Testis (tissue), 2 donors: ENCODE measurements at regions not wholly inside any gene's neighbourhood (a gene's known extent, or its start where the extent isn't known, plus 50 kb on each side); places are given as distances from the start of the nearest gene placed in this dataset.

Experiments
- DNase-seq: peaks from one replicate; pipeline ENCODE4 v3.0.0-alpha.2; 2019
- H3K27ac ChIP-seq, 2 donors: fragments of 200-600 bp; sonication (generic); one replicate each; pipeline ENCODE4 v1.5.1; 2019
- H3K27me3 ChIP-seq: fragments of 200-600 bp; sonication (generic); one replicate; pipeline ENCODE4 v1.5.1; 2019
- H3K36me3 ChIP-seq: fragments of 200-600 bp; sonication (generic); one replicate; pipeline ENCODE4 v1.5.1; 2017; ENCODE audit warnings: low read depth; ENCODE audit errors: missing control alignments
- H3K4me1 ChIP-seq: fragments of 200-600 bp; sonication (generic); one replicate; pipeline ENCODE4 v1.5.1; 2019
- H3K4me3 ChIP-seq, 2 donors: fragments of 200-600 bp; sonication (generic); one replicate each; pipeline ENCODE4 v1.5.1; 2017 to 2019
- H3K9me3 ChIP-seq: fragments of 200-600 bp; sonication (generic); one replicate; pipeline ENCODE4 v1.5.1; 2017
- POLR2A ChIP-seq: fragments of 450-650 bp; IDR thresholded peaks from one replicate; pipeline ENCODE4 v1.6.1; 2017; ENCODE audit warnings: antibody characterized with exemption, mild to moderate bottlenecking, moderate library complexity
- WGBS, 2 donors: methylation state at CpG; one replicate each; pipeline ENCODE4 v1.1.5; 2018; 5-methylcytosine and 5-hydroxymethylcytosine counted together
- intact Hi-C: fragments of 100-400 bp; cut with DNase I; formaldehyde crosslinking; loops from one replicate; pipeline ENCODE4 v1.15.1; 2023; ENCODE audit warnings: low total_unique reads
- TF ChIP-seq, protein P1 (sequence below), 3 experiments: fragments of 450-650 bp in 2 of 3; fragments of 200-600 bp in 1 of 3; sonication (generic) in 1 of 3; IDR thresholded peaks; one replicate each; pipeline ENCODE4 v1.5.1; 2016 to 2019; ENCODE audit warnings: antibody characterized with exemption in 3 of 3, mild to moderate bottlenecking in 2 of 3, moderate library complexity in 1 of 3

- no peaks in the 10 kb centered on the region for H3K4me1 ChIP-seq
- no peaks in the 10 kb centered on the region for H3K9me3 ChIP-seq
- intact Hi-C loops: no loop called here
- no peak for DNase-seq
- TF ChIP-seq, protein P1, sequence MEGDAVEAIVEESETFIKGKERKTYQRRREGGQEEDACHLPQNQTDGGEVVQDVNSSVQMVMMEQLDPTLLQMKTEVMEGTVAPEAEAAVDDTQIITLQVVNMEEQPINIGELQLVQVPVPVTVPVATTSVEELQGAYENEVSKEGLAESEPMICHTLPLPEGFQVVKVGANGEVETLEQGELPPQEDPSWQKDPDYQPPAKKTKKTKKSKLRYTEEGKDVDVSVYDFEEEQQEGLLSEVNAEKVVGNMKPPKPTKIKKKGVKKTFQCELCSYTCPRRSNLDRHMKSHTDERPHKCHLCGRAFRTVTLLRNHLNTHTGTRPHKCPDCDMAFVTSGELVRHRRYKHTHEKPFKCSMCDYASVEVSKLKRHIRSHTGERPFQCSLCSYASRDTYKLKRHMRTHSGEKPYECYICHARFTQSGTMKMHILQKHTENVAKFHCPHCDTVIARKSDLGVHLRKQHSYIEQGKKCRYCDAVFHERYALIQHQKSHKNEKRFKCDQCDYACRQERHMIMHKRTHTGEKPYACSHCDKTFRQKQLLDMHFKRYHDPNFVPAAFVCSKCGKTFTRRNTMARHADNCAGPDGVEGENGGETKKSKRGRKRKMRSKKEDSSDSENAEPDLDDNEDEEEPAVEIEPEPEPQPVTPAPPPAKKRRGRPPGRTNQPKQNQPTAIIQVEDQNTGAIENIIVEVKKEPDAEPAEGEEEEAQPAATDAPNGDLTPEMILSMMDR (IDR thresholded peaks at IDR 0.05): no peak
- TF ChIP-seq POLR2A: no peak
- H3K4me3 ChIP-seq: no peak overlapping the region
- no peaks in the 10 kb centered on the region for H3K27me3 ChIP-seq
- H3K27ac ChIP-seq: no peak overlapping the region
- no peaks in the 10 kb centered on the region for H3K36me3 ChIP-seq
- WGBS, 2 donors: 73 to 82% methylated on average over 2 of the region's 2 CpGs
Measured at GRCh38 chr16:82364690-82365089, 194.7 kb upstream of the MPHOSPH6 start.

- no peaks in the 10 kb centered on the region for H3K9me3 ChIP-seq
- no peaks in the 10 kb centered on the region for H3K36me3 ChIP-seq
- no peak for DNase-seq
- H3K27me3 ChIP-seq: no peaks in the 10 kb centered on the region
- no peaks in the 10 kb centered on the region for H3K4me1 ChIP-seq
- WGBS, 2 donors: 78 to 81% methylated on average over 10 to 11 of the region's 11 CpGs
- no peak overlapping the region for H3K4me3 ChIP-seq
- TF ChIP-seq POLR2A: no peak
- TF ChIP-seq, protein P1 (IDR thresholded peaks at IDR 0.05): no peak
- intact Hi-C loops: no loop called here
- no peak overlapping the region for H3K27ac ChIP-seq
Measured at GRCh38 chr16:82363026-82363816, 193.2 kb upstream of the MPHOSPH6 start.

DNA sequence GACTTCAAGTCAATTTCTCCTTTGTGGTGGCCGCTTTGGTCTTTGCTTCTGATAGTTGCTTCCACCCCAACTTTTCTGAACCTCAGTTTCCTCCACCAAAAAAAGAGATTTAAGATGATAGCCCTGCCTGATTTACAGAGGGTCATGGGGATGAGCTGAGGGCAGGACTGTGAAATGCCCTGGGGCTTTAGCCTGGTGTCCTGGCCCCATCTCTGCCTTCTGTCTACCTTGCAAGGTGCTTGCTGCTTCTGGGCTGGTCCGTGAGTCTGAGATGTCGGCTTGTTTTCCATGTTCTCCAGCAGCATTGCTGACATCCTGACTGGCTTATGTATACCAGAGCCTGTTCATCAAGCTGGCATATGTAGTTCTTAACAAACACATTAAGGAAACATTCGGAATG lies 191.9 kb upstream of the MPHOSPH6 start:
- Histone ChIP-seq H3K36me3 (no peaks in the 10 kb centered on the region), H3K27ac (no peak overlapping the region), H3K27me3 (no peaks in the 10 kb centered on the region), H3K9me3 (no peaks in the 10 kb centered on the region), H3K4me3 (no peak overlapping the region), H3K4me1 (no peaks in the 10 kb centered on the region)
- intact Hi-C loops: no loop called here
- TF ChIP-seq, protein P1 (IDR thresholded peaks at IDR 0.05): no peak
- TF ChIP-seq POLR2A: no peak
- no peak for DNase-seq
- 89 to 91% methylated on average over 4 of the region's 4 CpGs for WGBS, 2 donors

DNA sequence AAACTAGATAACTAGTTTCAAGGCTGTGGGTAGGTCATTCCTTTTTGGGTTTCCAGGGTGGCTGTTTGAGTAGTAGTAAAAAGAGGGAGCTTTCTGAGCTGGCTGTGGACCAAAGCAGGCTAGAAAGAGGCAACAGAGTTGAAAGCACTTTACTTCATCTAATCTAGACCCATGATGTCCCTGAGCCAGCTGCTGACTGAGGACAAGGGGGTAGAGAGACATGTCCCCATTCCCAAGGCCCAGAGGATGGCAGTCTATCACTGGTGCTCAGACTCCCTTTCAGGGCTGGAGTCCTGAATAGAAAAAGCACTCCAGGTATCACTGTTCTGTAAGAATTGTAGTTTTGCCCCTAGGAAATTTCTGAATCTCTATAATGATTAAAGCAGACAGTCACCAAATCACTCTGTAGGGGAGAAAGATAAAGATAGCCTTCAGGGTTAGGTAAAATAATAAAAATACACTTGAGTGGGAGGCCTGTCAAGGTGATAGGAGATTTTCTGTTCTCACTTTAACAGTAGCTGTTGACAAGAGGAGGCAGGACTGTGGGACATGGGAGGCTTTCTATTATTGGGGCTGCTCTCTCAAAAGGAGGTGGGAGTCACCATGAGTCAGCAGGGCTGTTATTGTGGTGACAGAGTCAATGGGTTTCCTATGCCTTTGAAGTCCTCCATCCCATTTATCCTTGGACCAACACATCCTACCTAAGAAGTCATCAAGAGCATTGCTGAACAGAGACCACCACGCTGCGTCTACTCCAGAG lies 190.2 kb upstream of the MPHOSPH6 start:
- Histone ChIP-seq H3K4me3 (no peak overlapping the region), H3K36me3 (no peaks in the 10 kb centered on the region), H3K27me3 (no peaks in the 10 kb centered on the region), H3K27ac (no peak overlapping the region), H3K4me1 (no peaks in the 10 kb centered on the region), H3K9me3 (no peaks in the 10 kb centered on the region)
- TF ChIP-seq POLR2A: no peak
- TF ChIP-seq, protein P1 (IDR thresholded peaks at IDR 0.05): no peak
- intact Hi-C loops: no loop called here
- no peak for DNase-seq
- 91 to 100% methylated on average over 2 of the region's 2 CpGs for WGBS, 2 donors
